KMS-11 (cell line): ENCODE measurements at regions not wholly inside any gene's neighbourhood (a gene's known extent, or its start where the extent isn't known, plus 50 kb on each side); places are given as distances from the start of the nearest gene placed in this dataset.

Source experiments
- H2AFZ ChIP-seq: fragments of 200-600 bp; sonication (generic); 2 replicates; pipeline ENCODE4 v1.6.1; 2016; ENCODE audit warnings: antibody characterized with exemption, mixed run types, low read depth
- H3K27ac ChIP-seq: fragments of 200-600 bp; sonication (generic); 2 replicates; pipeline ENCODE4 v1.6.1; 2016; ENCODE audit warnings: mild to moderate bottlenecking, mixed run types
- H3K27me3 ChIP-seq: fragments of 200-600 bp; sonication (generic); 2 replicates; pipeline ENCODE4 v1.6.1; 2017; ENCODE audit warnings: mild to moderate bottlenecking, low read depth, mixed run types, moderate library complexity; ENCODE audit not compliant: insufficient read depth
- H3K36me3 ChIP-seq: fragments of 200-600 bp; sonication (generic); 2 replicates; pipeline ENCODE4 v1.6.1; 2017; ENCODE audit warnings: mild to moderate bottlenecking, mixed run types; ENCODE audit not compliant: insufficient read depth
- H3K4me1 ChIP-seq: fragments of 200-600 bp; sonication (generic); 2 replicates; pipeline ENCODE4 v1.6.1; 2016; ENCODE audit warnings: mild to moderate bottlenecking, low read depth, mixed run types; ENCODE audit not compliant: poor library complexity, severe bottlenecking
- H3K4me2 ChIP-seq: fragments of 200-600 bp; sonication (generic); 2 replicates; pipeline ENCODE4 v1.7.0; 2016; ENCODE audit warnings: mild to moderate bottlenecking, mixed run types
- H3K4me3 ChIP-seq: fragments of 200-600 bp; sonication (generic); IDR thresholded peaks from 2 replicates; pipeline ENCODE4 v1.6.1; 2017; ENCODE audit warnings: low read depth, low read length, mixed read lengths; ENCODE audit not compliant: insufficient read depth
- H3K79me2 ChIP-seq: fragments of 200-600 bp; sonication (generic); 2 replicates; pipeline ENCODE4 v1.6.1; 2016; ENCODE audit warnings: low read depth, mixed run types; ENCODE audit not compliant: insufficient read depth
- H3K9ac ChIP-seq: fragments of 200-600 bp; sonication (generic); 2 replicates; pipeline ENCODE4 v1.6.1; 2016; ENCODE audit warnings: mild to moderate bottlenecking, mixed run types
- H4K20me1 ChIP-seq: fragments of 200-600 bp; sonication (generic); 2 replicates; pipeline ENCODE4 v1.6.1; 2016; ENCODE audit warnings: mild to moderate bottlenecking, mixed run types; ENCODE audit not compliant: insufficient read depth
- CTCF ChIP-seq: fragments of 200-600 bp; sonication (generic); conservative IDR thresholded peaks from 2 replicates; pipeline ENCODE4 v1.6.1; 2017; ENCODE audit warnings: low read depth, mild to moderate bottlenecking, antibody characterized with exemption, low read length, moderate library complexity, mixed read lengths

GRCh38 chr12:47350062-47350408 lies 270.3 kb upstream of the AMIGO2 start:
- H3K79me2 ChIP-seq, result no peaks in the 10 kb centered on the region
- H3K9ac ChIP-seq, result no peak overlapping the region
- no peaks in the 10 kb centered on the region for H3K4me1 ChIP-seq
- H3K27ac ChIP-seq, result no peak overlapping the region
- H4K20me1 ChIP-seq, result no peaks in the 10 kb centered on the region
- no peak overlapping the region for H3K4me3 ChIP-seq
- H3K4me2 ChIP-seq, result no peak overlapping the region
- H2AFZ ChIP-seq, result no peak overlapping the region
- H3K36me3 ChIP-seq, result no peaks in the 10 kb centered on the region
- no peaks in the 10 kb centered on the region for H3K27me3 ChIP-seq
- no peak for TF ChIP-seq CTCF

GRCh38 chr12:47349137-47350061 lies 269.6 kb upstream of the AMIGO2 start:
- TF ChIP-seq CTCF, result no peak
- Histone ChIP-seq H3K36me3 (no peaks in the 10 kb centered on the region), H3K4me1 (no peaks in the 10 kb centered on the region), H3K79me2 (no peaks in the 10 kb centered on the region), H3K27me3 (no peaks in the 10 kb centered on the region), H3K27ac (no peak overlapping the region), H3K9ac (no peak overlapping the region), H4K20me1 (no peaks in the 10 kb centered on the region), H2AFZ (no peak overlapping the region), H3K4me2 (no peak overlapping the region), H3K4me3 (no peak overlapping the region)

- H3K4me1 ChIP-seq, result no peaks in the 10 kb centered on the region
- no peaks in the 10 kb centered on the region for H3K36me3 ChIP-seq
- H2AFZ ChIP-seq, result no peak overlapping the region
- H3K4me3 ChIP-seq, result no peak overlapping the region
- H3K27ac ChIP-seq, result no peak overlapping the region
- H4K20me1 ChIP-seq, result no peaks in the 10 kb centered on the region
- H3K27me3 ChIP-seq, result no peaks in the 10 kb centered on the region
- H3K9ac ChIP-seq, result no peak overlapping the region
- no peak overlapping the region for H3K4me2 ChIP-seq
- no peaks in the 10 kb centered on the region for H3K79me2 ChIP-seq
- TF ChIP-seq CTCF, result no peak
Measured at GRCh38 chr12:47348206-47348605, 268.4 kb upstream of the AMIGO2 start.

- H3K27me3 ChIP-seq, result no peaks in the 10 kb centered on the region
- no peak overlapping the region for H2AFZ ChIP-seq
- H3K4me1 ChIP-seq, result no peaks in the 10 kb centered on the region
- no peaks in the 10 kb centered on the region for H3K79me2 ChIP-seq
- TF ChIP-seq CTCF, result no peak
- H3K4me2 ChIP-seq, result no peak overlapping the region
- no peak overlapping the region for H3K4me3 ChIP-seq
- no peak overlapping the region for H3K27ac ChIP-seq
- no peaks in the 10 kb centered on the region for H4K20me1 ChIP-seq
- H3K36me3 ChIP-seq, result no peaks in the 10 kb centered on the region
- H3K9ac ChIP-seq, result no peak overlapping the region
Measured at GRCh38 chr12:47346251-47347019, 266.7 kb upstream of the AMIGO2 start.
